GM12878 (cell line): ENCODE measurements at regions not wholly inside any gene's neighbourhood (a gene's known extent, or its start where the extent isn't known, plus 50 kb on each side); places are given as distances from the start of the nearest gene placed in this dataset.

Experiments used
- CHD1 ChIP-seq: IDR thresholded peaks from 2 replicates; pipeline ENCODE4 v1.6.1; 2012; ENCODE audit warnings: low read depth, low read length, improper control_type of control experiment
- CTCF ChIP-seq, 3 experiments: IDR thresholded peaks in 2 of 3; conservative IDR thresholded peaks in 1 of 3; 2 replicates each; pipeline ENCODE4 v1.5.1; 2011; ENCODE audit warnings: low read depth in 3 of 3, low read length in 3 of 3, mild to moderate bottlenecking in 3 of 3, control low read depth in 2 of 3, moderate library complexity in 2 of 3, inconsistent platforms in 1 of 3, mixed read lengths in 1 of 3; ENCODE audit not compliant: control insufficient read depth in 2 of 3, insufficient read depth in 1 of 3; ENCODE audit errors: extremely low read depth in 1 of 3
- ELK1 ChIP-seq: IDR thresholded peaks from 2 replicates; pipeline ENCODE4 v1.6.1; 2012; ENCODE audit warnings: low read depth, low read length, improper control_type of control experiment
- EP300 ChIP-seq, 2 experiments: fragments of 150-350 bp in 1 of 2; IDR thresholded peaks; 2 replicates each; pipeline ENCODE4 v1.6.1; 2011 to 2012; ENCODE audit warnings: low read depth in 2 of 2, low read length in 2 of 2, borderline replicate concordance in 1 of 2, improper control_type of control experiment in 1 of 2, inconsistent platforms in 1 of 2; ENCODE audit not compliant: control insufficient read depth in 1 of 2
- ESRRA ChIP-seq: IDR thresholded peaks from 2 replicates; pipeline ENCODE4 v1.6.1; 2012; ENCODE audit warnings: mild to moderate bottlenecking, low read length, improper control_type of control experiment
- EZH2 ChIP-seq: IDR thresholded peaks from 2 replicates; pipeline ENCODE4 v1.6.1; 2012; ENCODE audit warnings: low read depth, mild to moderate bottlenecking, control low read depth, inconsistent platforms, low read length, borderline replicate concordance; ENCODE audit not compliant: control insufficient read depth
- HDAC6 ChIP-seq: fragments of 200-600 bp; sonication (generic); IDR thresholded peaks from one replicate; pipeline ENCODE4 v1.8.0; 2017; ENCODE audit warnings: antibody characterized with exemption; ENCODE audit not compliant: unreplicated experiment
- PKNOX1 ChIP-seq: fragments of 450-650 bp; IDR thresholded peaks from 2 replicates; pipeline ENCODE4 v1.6.1; 2016; ENCODE audit warnings: mild to moderate bottlenecking
- POLR2A ChIP-seq: IDR thresholded peaks from 2 replicates; pipeline ENCODE4 v1.6.1; 2011; ENCODE audit warnings: low read depth, mild to moderate bottlenecking, low read length
- POLR2AphosphoS5 ChIP-seq: IDR thresholded peaks from 2 replicates; pipeline ENCODE4 v1.6.1; 2011; ENCODE audit warnings: mild to moderate bottlenecking, low read length, inconsistent platforms
- SREBF2 ChIP-seq: IDR thresholded peaks from 2 replicates; pipeline ENCODE4 v1.6.1; 2012; ENCODE audit warnings: mild to moderate bottlenecking, low read length

GRCh38 chr6:79372757-79373156, 138.3 kb upstream of the HMGN3 start:
- TF ChIP-seq EP300 (IDR thresholded peaks at IDR 0.05; ENCODE audit: borderline replicate concordance in 1 of 2, control insufficient read depth in 1 of 2, low read depth in 2 of 2, low read length in 2 of 2) (no peak), EZH2 (no peak), POLR2AphosphoS5 (no peak), CHD1 (no peak), PKNOX1 (no peak), HDAC6 (no peak), CTCF (IDR thresholded peaks at IDR 0.05 in 2 of 3, conservative IDR thresholded peaks at IDR 0.05 in 1 of 3; ENCODE audit: control insufficient read depth in 2 of 3, extremely low read depth in 1 of 3, insufficient read depth in 1 of 3, low read depth in 3 of 3, low read length in 3 of 3) (no peak), ELK1 (no peak), ESRRA (no peak), SREBF2 (no peak), POLR2A (no peak)
